Renal cortical epithelial cell (primary cell): ENCODE measurements at regions not wholly inside any gene's neighbourhood (a gene's known extent, or its start where the extent isn't known, plus 50 kb on each side); places are given as distances from the start of the nearest gene placed in this dataset.

Experiments used
- DNase-seq: peaks from one replicate; pipeline ENCODE4 v3.0.0-alpha.2; 2011; ENCODE audit warnings: low read depth

DNA sequence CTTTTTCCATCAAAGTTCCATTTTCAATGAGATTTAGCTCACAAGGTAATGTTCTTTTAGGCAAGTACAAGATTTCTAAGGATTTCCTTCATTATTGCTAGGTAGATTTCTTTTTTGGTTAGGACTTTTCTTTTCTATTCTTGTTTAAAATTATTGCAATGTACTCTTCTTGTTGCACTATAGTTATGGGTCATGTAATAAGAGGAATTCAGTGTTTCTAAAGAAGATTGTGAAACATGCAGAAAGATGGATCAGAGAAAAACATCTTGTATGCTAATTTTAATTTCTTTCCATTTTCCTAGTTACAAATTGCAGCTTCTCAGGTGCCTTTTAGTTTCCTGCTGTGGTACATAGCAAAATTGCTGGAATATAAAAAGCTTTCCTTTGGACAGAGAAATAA lies 56.1 kb downstream of the BTG1 start:
- no peak for DNase-seq

DNA sequence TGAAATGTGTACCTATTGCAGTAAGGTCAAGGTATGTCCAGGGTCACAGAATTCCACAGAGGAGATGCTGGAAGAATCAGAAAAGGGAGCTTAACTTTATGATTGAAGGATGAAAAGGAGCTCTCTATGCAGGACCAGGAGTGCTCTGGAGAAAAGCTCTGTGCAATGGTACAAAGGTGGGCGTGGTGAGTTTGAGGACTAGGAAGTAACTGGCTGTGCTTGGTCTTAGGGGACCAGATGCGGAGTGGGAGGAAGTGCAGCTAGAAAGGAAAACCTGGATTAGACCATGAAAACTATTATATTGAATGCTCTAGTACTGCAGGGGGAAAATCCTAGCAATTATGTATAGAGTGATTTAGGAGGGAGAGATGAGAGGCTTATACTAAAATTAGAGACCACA lies 56.8 kb downstream of the BTG1 start:
- DNase-seq, result no peak

DNA sequence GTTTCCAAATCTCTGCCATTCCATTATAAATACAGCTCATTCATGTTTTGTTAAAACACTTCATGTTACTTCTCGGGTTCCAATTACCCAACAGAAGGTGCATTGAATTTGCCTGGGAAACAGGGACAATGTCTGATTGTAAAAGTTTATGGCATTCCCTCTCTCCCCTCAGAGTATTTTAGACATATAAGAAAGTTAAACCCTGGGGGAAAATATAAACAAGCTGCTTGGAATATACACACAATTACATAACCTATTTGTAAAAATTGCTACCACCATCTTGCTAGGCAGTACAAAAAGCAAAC lies 60.0 kb downstream of the BTG1 start:
- DNase-seq, result no peak

DNA sequence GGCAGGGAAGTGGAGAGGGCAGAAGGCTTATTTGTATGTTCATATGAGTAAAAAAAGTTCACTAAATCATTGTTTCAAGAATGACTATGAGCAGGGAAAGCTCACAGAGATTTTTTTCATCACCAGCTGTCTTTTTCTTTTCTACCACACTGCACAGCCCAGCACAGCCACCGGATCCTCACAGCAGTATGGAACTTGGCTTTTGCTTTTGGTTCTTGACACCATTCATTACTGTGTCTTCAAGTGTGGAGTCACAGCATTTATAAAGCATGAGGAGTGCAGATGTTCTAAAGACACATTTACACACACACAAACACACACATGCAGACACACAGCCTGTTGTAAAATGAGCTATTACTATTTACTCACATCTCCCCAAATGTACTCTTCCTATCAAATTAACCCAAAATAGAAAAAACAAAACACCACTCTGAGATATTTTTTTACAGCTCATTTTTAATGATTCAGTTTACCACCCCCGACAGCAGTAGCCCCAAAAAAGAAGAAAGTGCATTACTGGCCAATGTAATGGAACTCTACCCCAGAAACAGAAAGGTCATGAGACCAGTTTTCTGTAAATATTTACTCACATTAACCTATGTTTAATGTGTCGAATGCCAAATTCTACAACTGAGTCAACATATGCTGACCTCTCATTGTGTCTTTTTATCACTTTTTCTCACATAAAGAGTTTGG lies 60.5 kb downstream of the BTG1 start:
- no peak for DNase-seq

DNA sequence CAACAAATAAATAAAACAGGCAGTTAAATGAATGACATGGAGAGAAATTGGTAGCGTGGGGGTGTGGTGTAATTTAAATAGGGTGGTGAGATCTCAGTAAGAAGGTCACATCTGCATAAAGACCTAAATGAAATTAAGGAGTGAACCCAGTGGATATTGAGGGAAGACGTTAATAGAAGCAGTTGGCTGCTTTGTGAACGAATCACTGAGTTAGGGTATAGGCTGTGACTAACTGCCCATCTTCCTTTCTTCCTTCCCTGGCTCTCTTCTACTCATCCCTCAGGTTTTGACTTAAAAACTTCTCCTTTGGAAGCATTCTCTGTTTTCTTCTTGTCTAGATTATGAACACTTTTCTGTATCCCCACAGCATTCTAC lies 64.7 kb downstream of the BTG1 start:
- DNase-seq, result no peak

DNA sequence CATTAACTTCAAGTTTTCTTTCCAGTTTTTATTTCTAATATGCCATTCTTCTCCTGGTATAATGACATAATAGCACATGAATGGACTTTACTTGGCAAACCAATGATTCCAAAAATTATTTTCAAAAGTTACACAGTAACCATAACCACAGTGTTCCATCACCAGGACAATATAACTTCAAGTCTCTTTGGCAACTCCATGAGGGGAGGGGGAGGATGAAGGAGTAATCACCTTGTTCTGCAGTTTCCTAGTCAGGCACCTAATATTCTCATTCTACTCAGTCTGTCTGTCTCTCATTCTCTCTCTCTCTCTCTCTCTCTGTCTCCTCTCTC lies 66.6 kb downstream of the BTG1 start:
- DNase-seq, result peak; percentile 82

DNA sequence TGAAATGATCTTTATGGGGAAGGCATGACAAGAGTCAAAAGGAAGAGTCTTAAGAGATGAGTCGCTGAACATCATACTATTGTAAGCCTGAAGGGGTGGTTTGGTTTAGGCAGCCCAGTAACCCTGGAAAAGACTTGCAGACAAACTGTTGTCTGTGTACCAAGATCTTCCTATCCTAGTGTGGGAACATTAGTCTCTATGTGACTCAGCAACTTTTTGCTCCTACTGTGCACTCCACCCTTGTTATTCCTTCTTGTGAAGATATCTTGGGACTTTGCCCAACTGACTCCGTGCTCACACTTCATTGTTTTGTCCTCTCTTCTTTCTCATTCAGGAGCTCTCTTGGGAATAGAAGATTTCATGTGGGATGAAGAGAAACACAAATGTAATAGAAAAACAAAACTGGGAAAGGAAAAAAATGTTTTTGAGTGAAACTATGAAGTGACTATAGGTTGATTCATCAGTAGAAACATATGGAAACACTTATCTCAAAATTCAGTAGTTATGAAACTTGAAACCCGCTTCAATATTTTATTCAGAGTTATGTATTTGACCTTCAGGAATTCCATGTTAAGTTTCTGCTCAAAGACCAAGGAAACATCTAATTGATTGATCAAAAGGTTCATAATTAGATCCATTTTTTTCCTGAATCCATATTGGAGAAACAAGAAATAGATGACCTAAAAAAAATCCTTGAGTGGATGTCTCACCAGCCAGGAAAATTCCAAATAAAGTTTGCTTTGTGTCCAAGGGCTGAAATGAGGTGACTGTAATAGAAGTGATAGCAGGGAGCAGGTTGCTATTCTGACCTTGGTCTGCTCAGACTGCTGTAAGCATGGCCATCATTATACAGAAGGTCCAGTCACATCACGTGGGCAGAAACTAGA lies 67.2 kb downstream of the BTG1 start:
- peak; percentile 93 for DNase-seq

DNA sequence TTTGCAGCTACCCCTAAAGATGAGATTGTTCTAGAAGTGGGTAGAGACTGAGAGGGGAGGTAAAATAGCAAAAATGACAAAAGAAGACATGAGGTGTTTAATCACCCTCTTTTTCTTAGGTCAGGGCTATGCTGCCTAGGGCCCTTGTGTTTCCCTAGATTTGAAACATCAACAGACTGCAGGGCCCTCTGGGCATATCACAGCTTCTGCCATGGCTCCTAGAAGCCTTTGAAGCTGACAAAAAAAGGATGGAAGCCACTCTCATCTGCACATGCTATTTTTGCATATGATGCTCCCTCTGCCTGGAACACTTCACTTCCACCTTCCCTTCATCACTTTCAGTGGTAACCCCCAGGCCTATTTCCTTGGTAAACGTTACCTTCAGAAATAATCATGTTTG lies 68.1 kb downstream of the BTG1 start:
- DNase-seq, result no peak

DNA sequence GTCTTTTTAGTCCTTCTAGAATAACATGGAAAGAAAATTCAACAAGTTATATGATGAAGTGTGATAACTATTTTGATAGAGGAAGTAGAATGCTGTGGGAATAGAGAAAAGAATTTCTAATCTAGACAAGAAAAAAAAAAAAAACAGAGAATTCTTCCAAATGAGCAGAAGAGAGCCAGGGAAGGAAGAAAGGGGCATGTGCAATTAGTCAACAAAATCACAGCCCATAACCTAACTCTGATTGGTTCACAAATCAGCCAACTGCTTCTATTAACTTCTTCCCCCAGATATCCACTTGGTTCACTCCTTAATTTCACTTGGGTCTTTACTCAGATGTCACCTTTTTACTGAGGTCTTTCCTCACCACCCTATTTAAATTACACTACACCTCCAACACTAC lies 69.5 kb downstream of the BTG1 start:
- DNase-seq, result no peak

DNA sequence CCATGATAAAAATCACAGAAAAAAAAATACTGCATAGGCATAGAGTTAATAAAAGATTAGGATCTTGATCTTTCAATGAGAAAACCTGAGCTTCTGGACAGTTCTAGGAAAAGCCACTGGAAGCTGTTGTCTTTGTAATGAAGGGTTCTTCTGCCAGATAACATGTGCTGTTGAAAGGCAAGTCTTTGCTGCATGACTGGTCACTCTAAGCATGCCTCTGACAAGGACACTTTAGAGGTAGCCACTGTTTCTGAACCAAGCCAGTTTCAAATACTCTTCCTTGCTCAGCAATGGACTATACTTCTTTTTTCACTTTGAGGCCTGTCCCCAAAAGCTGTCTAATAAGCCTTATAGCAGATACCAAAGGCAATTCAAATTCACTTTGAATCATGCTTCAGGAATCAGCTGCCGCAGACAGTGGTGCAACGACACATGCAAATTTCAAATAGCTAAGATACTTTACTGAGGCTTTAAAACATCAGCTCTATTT lies 70.2 kb downstream of the BTG1 start:
- DNase-seq, result peak; percentile 70

DNA sequence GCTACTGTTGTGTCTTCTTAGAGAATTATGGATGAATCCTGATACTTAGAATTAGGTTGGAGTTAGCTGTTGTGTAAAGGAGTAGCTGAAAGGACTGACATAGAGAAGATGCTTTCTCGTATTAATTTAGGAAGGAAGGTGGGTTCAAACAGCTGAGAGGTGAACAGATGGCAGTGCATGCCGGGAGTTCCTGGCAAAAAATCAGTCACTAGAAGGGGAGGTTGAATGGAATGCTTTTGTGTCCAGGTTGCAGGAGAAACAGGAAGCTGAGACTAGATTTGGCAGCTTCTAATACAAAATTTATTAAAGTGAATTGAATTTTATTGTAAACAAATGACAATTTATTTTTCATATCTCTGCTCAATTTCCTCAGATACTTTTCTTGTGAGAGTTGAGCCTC lies 70.8 kb downstream of the BTG1 start:
- DNase-seq, result no peak

DNA sequence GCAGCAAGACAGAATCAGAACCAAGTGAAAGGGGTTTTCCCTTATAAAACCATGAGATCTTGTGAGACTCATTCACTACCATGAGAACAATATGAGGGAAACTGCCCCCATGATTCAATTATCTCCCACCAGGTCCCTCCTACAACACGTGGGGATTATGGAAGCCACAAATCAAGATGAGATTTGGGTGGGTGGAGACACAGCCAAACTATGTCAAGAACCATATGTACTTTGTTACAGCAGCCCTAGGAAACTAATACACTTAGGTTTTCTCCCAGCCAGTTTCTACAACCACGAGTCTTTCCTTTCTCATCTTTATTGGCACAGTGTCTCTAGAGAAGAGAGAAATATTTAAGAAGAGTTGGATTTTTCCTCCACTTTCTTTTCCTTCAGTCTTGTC lies 72.6 kb downstream of the BTG1 start:
- no peak for DNase-seq

DNA sequence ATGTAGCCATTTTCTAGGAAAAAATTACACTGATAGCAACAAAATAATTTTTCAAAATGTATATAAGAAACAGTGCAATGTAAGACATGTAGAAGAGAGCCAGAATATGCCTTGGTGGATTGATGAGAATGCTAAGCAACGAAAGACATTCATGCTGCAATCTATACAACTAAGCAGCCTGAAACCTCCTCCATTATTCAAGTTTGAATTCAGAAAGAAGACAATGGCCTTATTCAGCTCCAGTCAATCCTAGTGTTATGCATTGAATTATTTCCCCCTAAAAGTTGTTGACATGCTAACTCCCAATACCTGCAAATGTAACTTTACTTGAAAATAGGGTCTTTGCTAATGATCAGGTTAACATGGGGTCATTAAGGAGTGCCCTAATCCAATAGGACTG lies 73.5 kb downstream of the BTG1 start:
- DNase-seq, result no peak

DNA sequence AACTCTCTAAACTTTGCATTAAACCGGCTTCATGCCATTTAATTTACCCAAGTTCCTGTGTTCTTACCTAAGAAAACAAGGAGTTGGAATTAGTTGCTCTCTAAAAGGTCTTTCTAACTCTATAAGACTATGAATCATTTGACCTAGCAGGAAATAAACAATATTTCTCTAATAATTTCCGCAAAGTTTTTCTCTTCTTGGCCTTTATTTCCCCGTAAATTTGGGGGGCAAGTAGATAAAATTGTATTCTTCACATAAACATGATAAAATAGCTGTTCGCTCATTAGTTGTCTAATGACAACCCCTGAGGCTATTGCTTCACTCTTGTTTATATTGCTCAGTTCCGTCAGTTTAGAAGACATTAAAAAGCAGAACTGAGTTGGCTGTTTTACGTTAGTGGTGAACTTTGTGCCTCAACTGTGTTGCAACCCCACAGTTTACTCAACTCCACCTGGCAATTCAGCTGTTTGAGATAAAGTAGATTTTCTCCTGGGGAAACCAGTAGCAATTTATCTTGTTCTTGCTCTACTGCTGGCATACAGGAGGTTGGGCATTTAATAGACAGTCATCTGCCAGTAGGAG lies 74.7 kb downstream of the BTG1 start:
- peak; percentile 92 for DNase-seq

DNA sequence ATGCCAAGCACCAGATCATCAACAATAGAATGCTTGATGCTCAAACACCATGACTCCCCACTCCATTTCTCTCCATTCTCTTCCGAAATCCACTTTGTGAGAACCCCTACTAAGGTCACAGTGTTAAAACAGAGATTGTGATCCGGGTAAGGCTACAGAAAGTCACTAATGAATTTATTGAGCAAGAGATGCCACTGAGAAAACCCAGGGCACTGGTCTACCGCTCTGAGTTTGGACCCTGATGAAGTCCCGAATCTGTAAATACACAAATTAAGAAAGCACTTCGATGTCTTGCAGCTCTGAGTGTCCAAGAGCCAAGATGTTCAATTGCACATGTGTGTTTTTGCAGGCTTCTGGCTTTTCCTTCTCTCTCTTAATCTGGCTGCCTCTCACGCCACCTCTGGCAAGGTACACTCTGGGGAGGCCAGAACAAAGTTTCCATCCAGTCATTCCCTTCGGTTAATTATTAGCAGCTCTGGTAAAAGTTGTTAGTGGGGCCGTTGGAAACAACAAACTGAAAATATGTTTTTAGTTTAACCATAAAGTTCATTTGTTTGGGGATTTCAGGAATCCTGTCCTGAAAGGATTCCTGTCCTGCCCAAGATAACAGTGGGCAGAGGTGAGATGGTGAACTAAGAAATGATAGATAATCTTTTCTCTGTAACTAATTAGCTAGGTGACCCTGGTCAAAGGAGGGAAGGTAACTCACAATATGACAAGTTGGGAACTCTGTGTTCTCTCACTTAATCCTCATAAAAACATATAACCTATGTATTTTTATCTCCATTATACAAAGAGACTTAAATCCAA lies 75.4 kb downstream of the BTG1 start:
- peak; percentile 91 for DNase-seq

DNA sequence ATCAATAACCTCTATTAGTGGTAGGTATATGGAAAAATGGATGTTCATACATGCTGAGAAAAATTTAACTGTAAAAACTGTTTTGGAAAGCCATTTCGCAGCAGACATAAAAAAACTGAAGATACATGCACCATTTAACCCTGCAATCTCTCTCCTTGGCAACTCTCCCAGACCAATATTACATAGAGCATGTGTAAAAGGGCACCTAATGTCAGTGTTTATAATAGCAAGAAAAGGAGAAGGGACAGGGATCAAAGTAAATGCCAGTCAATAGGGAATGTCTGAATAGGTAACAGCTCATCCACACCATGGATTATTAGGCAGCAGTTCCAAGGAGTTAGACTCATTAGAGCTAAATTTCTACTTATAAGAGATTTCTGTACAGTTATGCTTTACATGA lies 77.2 kb downstream of the BTG1 start:
- DNase-seq, result peak; percentile 43

DNA sequence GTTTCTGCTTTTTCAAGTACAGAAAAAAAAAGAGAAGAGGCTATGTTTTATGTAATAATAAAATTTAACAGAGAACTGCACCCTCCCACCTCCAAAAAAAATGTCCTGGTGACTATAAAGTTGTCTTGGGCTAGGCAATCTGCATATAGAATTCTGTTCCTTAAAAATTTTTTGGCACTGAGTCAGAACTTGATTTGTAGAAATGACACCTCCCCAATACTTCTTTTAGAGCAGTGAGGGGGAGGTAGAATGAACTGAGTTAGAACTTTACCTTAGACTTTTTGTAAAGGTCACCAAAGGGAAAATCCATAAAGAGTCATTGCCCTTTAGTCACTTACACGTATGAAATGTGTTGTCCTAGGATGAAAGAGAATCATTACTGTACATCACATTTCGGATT lies 80.0 kb downstream of the BTG1 start:
- no peak for DNase-seq

DNA sequence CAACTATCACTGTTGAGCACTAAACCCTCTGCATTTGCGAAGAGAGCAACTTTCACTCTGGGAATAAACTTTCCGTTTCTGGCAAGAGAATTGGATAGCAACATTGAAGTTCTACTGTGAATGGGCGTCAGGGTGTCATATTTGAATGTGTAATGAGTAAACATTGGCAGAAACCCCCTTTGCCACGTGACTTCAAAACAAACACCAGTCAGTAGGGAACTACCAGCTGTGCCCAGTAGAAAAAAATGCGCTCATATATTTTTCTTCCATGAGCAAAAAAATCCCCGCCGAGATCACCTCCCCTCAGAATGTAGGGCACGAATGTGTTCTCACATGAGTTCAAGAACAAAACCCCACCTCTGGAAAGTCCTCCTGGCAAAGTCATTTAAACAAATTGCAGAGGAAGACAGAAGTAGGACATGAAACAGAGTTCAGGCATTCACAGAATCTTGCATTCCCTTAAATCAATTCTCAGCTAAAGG lies 80.6 kb downstream of the BTG1 start:
- DNase-seq, result peak; percentile 77

DNA sequence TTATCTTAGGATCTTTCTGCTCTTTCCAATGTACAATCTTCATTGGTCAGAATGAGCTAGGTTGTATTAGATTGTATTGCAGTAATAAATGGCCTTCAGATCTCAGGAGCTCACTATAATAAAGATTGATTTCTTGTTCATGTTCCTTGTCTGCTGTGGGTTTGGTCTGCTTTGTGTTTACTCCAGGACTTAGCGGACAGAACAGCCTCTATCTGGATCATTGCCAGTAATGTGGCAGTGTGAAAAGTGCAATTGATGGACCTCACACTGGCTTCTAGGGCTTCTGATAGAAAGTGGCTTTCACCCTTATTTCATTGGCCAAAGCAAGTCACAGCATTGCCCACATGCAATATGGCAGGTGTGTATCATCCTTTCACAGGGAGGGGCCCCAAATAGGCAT lies 81.2 kb downstream of the BTG1 start:
- DNase-seq, result peak; percentile 42

DNA sequence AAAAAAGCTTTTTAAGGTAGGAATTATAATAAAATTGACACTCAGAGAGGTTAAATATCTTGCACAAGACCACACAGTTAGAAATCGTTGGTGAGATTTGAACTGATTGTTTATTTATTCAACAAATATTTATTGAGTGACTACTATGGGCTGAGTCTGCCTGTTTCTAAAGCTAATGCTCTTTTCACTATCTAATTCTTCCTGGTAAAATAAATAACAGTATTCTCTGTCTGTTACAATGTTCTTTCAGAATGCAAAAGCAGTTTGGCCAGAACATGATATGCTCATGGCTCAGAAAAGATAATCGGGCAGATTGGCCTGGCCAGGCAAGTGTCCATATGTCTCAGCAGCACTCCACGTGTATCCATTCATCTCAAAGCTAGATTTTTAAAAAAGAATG lies 82.0 kb downstream of the BTG1 start:
- no peak for DNase-seq

DNA sequence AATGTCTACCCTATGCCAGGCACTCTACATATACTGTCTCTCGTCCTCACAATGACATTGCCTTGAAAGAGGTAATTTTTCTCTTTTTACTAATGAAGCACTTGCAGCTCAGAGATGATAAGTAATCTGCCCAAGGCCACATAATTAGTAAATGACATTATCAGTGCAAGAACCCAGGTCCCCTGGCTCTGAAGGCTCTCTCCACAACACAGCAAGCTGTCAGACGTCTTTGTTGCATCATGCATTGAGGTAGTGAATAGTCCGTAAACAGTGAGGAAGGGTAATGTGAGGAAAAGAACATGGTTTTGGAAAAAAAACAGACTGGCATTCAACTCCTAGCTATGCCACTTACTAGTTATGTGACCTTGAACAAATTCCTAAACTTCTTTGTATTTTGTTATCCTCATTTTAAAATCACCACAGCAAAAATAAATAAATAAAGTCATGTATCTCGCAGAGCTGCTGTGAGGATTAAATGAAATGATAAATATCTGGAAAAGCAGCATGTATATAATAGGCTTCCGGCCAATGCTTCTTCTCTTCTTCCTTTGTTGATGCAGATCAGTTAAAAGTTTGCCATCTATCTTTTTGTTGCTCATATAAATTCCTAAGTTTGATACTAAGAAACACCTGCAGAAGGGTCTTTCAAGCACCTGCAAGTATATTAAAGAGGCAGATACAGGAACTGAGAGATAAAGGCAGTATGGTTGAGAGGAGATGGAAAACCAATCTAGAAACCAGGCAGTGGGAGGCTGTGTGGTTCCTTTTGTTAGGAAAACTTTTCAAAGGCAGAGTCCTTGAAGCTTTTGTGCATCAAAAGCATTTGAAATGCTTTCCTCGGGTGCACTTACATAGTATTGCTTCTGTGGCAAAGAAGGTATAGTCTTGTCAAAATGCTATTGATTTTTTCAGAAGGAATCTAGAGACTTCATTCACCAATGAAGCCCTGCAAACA lies 82.8 kb downstream of the BTG1 start:
- no peak for DNase-seq
